HG03460 (cell line): ENCODE measurements at regions not wholly inside any gene's neighbourhood (a gene's known extent, or its start where the extent isn't known, plus 50 kb on each side); places are given as distances from the start of the nearest gene placed in this dataset.

ENCODE experiments used
- ATAC-seq: cut with Tn5 transposase; IDR thresholded peaks from one replicate; pipeline ENCODE4 v1.9.1; 2021; ENCODE audit not compliant: unreplicated experiment

DNA sequence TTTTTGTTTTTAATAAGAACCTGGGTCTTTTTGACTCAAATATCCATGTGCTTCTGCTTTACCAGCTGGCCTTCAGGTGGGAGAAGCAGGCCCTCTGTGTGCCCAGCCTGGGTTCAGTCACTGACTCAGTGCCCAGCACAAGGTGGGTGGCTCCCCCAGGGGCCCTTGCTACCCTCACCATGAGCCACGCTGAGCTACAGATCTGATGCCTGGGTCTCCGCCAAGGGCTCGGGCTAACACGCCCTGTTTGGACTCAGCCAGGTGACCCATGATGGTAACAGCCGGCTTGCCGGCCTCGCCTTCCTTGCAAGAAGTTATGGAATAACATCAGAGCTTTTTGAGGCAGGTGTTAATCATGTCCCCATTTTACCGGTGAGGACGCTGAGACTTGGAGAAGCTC, 109.5 kb upstream of the NLRP1 start:
- ATAC-seq = no peak

- no peak for ATAC-seq
Observed at GRCh38 chr17:5694551-5694950, 110.2 kb upstream of the NLRP1 start.

DNA sequence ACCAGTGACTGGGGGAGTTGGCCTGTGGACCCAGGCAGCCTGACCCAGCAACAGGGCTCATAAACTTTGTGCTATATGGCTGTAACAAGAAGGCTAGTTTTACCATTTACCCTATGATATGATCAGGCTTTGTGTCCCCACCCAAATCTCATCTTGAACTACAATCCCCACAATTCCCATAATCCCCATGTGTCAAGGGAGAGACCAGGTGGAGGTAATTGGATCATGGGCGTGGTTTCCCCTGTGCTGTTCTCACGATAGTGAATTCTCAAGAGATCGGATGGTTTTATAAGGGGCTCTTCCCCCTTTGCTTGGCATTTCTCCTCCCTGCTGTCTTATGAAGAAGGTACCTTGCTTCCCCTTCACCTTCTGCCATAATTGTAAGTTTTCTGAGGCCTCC, 111.2 kb upstream of the NLRP1 start:
- ATAC-seq = no peak

- no peak for ATAC-seq
Observed at GRCh38 chr17:5698959-5699358, 114.7 kb upstream of the NLRP1 start.

DNA sequence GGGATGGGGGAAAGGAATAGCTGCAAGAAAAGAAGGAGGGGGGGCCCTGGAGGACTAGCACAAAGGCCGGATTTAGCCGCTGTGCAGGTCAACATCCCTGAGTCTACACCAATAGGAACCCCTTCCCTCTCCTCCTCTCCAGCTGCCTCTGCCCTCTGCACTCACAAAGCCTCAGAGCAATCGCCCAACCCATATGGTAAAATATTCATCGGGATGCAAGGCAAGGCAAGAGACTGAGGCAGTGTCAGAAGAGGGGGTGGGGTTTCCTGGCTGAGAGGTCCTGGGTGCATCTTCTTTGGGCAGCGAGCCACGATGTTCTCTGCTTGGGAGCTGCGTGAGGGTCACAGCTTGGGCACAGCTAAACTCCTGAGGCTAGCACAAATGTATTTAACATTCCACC, 115.5 kb upstream of the NLRP1 start:
- no peak for ATAC-seq

- ATAC-seq = no peak
Observed at GRCh38 chr17:5700745-5701144, 116.4 kb upstream of the NLRP1 start.

DNA sequence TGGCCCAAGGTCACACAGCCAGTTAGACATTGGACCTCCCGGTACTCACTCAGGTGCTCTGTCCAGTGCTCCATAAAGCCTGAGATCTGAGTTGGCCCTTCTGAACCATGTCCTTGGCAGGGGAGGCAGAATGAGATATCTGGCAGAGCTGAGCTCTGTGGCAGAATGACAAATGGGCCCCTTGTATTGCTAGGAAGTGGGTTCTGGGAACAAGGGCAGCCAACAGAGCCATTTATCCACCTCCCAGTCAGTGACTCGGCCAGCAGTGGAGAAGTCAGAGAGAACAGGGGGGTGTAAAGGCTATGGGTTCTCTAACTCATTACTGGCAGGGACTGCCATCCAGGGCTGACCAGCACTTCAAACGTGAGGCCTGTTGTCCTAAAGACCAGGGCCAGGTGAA, 117.1 kb upstream of the NLRP1 start:
- ATAC-seq = no peak

- ATAC-seq = no peak
Observed at GRCh38 chr17:5702951-5703510, 118.7 kb upstream of the NLRP1 start.

GRCh38 chr17:5703736-5704135, 119.4 kb upstream of the NLRP1 start:
- ATAC-seq = no peak

- ATAC-seq = no peak
Observed at GRCh38 chr17:5705081-5705875, 121.0 kb upstream of the NLRP1 start.

DNA sequence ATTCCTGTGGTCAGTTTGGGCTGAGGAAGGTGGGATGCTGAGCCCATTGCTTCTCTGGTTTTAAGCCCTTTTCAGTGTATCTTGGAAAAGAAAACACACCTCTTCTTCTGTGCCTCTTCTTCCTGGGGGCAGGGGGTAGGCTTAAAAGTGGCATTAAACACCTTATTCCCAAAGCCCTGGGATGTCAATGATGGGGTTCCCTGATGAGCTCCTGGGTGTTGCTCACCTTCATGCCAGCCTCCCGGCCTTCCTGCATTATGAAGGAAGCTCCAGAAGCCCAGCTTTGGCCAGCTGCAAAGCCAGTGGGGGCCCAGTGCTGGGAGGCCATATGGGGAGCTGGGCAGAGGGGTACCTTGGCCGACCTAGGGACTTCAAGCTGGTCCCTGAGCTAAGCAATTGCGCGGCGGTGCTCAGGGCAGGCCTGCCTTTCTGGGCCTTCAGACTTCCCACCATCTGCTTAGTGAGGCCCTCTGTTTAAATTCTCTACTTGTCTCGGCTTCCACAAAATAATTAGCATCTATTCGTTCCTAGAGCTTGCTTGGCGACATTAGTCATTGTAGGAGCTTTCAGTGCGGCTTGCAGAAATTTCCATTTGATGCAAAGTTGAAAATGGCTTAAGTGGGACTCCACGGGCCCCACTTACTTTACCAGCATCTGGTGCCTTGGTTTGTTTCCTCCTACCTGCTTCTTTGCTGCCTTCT, 121.7 kb upstream of the NLRP1 start:
- no peak for ATAC-seq

DNA sequence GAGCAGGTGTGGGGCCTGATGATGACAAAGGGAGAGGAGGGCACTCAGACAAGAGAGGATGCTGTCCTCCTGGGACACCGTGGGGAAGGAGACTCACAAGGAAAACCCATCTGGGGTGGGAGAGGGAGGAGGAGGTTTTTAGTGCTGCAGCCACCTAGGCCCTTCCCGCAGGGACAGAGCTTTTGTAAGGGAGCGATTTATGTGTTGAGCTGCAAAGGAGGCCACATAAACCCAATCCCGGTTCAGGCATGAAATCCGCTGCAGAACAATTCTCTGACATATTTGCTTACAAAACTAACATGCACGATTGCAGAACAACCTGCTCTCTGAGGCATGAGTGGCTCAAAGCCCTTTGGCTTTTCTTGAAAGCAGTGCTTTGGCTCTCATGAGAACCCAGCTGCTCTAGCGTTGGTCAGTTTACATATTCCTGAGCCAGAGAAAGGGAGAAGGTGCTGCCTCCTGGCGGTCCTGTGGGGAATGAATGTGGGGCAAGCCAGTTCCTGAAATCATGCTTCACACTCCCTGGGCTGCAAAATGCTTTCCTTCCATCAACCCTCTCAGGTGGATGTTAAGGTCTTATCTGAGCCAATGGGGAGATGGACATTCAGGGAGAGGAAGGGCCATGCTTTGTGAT, 122.4 kb upstream of the NLRP1 start:
- ATAC-seq = no peak

- no peak for ATAC-seq
Observed at GRCh38 chr17:5707482-5707881, 123.2 kb upstream of the NLRP1 start.

GRCh38 chr17:5708344-5708743, 124.0 kb upstream of the NLRP1 start:
- ATAC-seq = no peak

DNA sequence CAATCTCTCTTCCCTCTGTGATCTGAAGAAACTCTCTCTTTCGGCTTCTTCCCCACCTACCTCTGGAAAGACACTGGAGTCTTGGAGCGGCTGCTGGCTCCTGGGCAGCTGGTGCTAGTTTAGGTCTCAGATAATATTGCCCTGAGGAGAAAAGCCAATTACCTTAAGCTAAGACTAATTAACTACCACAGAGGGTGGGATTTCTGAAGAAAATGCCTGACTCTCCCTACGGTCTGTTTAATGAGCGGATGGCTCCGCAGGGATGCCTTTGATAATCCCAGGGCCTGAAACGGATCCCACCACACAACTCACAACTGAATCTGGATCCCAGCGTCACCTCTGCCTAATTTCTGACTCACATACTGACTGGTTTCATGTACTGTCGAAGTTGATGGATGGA, 127.0 kb upstream of the NLRP1 start:
- ATAC-seq = no peak

- no peak for ATAC-seq
Observed at GRCh38 chr17:5714993-5715392, 130.7 kb upstream of the NLRP1 start.

DNA sequence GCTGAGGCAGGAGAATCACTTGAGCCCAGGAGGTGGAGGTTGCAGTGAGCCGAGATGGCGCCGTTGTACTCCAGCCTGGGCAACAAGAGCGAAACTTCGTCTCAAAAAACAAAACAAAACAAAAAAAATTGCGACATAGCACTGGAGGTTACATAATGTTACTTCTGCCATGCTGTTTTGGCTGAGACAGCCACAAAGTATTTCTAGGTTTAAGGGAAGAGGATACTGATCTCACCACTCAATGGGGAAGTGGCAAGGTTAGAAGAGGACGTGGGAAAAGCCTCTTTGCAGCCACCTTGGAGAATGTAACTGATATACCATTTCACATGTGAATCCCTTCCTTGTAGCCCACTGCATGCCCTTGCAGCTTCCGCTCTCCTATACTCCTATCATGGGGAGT, 131.2 kb upstream of the NLRP1 start:
- ATAC-seq = no peak

DNA sequence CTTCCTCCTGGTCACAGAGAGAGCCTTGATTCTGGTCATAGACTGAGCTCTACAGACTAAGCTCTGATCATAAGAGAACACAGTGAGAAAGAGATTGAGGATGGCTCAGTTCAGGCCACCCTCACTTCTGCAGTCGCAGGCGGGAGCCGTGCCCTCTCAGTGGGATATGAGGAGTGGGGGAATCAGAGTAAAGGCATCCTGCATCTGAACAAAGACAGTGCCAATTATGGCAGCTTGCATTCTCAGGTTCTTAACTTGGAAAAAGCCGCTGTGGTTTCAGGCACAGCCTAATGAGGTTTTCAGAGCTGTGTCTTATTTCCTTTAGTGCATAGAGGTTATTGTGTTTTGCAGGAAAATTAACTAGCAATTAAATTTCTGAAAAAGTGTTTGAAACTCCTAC, 134.4 kb upstream of the NLRP1 start:
- no peak for ATAC-seq

DNA sequence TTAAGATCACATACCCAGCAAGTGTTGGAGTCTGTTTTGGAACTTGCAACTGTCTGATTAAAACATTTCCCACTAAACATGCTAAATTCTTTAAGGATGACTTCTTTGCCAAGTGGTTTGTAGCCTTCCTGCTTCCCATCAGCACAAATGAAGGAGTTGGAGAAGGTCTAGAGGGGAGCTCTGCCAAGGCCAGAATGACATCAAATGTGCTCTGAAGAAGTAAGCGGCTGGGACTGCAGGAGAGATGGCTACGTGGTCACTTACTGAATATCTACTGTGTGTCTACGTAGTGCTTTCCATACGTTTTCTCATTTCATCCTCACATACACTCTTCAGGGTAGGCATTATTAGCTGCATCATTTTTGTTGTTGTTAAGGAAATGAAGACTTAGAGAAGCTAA, 135.7 kb upstream of the NLRP1 start:
- ATAC-seq = no peak

DNA sequence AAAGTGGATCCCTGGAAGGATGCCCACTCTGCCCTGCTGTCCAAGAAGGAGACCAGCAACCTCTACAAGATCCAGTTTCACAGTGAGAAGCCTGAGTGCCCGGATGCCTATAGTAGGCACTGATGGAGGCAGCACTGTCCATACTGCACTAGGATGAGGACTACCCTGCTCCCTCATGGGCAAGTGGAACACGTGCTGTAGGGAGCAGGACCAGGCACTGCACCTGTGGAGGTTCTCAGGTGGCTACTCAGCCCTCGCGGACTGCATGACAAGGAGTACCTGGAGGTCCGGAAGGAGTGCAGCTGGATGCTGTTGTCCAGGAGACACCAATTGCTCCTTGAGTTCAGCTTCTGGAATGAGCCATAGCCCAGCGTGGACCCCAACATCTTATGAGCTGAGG, 146.1 kb upstream of the NLRP1 start:
- ATAC-seq = no peak

DNA sequence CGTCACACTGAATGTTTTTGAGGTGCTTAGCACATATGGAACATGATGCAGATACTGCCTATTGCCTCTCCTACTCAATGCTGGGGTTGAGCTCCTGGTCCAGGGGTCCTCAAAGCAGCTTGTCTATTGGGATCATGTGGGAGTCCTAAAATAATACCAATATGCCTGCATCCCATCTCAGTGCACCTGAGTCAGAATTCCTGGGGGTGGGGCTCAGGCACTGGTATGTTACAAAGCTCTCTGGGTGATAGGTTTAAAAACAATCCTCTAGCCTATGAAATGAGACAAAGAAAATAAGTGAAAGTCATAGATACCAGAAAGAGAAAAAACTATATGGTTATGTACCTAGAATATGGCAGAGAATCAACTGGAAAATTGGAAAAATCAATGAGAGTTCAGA, 156.6 kb upstream of the NLRP1 start:
- ATAC-seq = no peak

- ATAC-seq = no peak
Observed at GRCh38 chr17:5741810-5742209, 157.5 kb upstream of the NLRP1 start.
